GM12873 (cell line): ENCODE measurements at regions not wholly inside any gene's neighbourhood (a gene's known extent, or its start where the extent isn't known, plus 50 kb on each side); places are given as distances from the start of the nearest gene placed in this dataset.
A peak's percentile ranks its signal among the peaks of the same experiment; 100 is the strongest.

Experiments used
- CTCF ChIP-seq: IDR thresholded peaks from 2 replicates; pipeline ENCODE4 v1.5.1; 2012; ENCODE audit warnings: low read depth, mild to moderate bottlenecking, moderate library complexity, low read length, control low read depth; ENCODE audit not compliant: insufficient read depth; ENCODE audit errors: missing control alignments

- no peak for TF ChIP-seq CTCF
Measured at GRCh38 chr9:113721856-113722255, 154.3 kb upstream of the ZNF618 start.

GRCh38 chr9:113724202-113724601 lies 151.9 kb upstream of the ZNF618 start:
- TF ChIP-seq CTCF, result no peak

DNA sequence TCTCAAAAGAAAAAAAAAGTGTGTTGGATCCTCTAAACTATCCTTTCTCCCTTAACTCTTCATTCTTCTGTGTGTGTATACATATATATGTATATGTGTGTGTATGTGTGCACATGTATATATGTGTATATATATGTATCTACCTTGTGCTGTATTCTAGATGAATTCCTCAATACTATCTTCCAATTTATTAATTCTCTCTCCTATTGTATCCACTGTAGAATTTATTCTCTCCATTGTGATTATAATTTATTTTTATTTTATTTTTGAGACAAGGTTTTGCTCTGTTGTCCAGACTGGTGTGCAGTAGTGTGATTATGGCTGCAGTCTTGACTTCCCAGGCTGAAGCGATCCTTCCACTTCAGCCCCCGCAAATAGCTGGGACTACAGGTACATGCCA lies 147.1 kb upstream of the ZNF618 start:
- TF ChIP-seq CTCF, result no peak

DNA sequence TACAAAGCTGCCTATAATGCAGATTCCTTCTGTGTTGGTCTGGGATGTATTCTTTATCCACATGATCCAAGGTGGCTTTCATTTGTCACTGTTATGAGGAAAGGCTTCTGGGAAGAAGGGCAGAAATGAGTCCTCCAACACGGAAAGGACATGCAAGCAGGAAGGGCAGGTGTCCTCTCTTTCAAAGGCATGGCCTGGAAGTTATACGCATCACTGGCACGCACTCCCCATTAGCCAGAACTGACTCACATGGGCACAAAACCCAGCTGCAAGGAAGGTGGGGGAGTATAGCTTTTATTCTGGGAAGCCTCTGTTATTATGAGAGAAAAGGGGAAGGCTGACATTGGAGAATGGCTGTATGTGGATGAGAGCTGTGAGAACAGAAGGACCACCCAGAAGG lies 141.3 kb upstream of the ZNF618 start:
- no peak for TF ChIP-seq CTCF

DNA sequence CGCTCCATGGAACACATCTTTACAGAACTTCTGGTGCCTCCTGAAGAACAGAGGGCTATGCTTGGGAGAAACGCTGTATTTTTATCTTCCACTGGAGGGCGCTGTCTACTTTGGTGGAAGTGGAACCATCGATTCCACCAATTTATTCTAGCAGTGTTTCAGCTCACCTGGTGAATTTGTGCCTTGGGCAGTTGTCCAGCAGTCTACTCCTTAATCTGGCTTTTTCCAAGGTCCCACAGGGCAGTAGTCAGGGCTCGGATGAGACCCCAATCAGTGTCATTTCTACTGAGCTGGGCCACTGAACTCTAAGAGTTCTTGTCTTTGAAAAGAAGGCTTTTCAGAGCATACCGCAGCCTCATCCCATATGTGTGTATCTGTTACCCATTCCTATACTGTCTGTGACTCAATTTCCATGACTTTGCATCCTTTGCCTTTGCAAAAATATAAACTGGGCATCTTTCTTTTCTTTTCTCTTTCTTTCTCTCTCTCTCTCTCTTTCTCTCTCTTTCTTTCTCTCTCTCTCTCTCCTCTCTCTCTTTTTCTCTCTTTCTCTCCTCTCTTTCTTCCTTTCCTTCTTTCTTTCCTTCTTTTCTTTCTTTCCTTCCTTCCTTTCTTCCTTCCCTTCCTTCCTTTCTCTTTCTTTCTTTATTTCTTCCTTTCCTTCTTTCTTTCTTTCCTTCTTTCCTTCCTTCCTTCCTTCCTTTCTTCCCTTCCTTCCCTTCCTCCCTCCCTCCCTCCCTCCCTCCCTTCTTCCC lies 138.4 kb upstream of the ZNF618 start:
- TF ChIP-seq CTCF, result peak; percentile 79

- no peak for TF ChIP-seq CTCF
Measured at GRCh38 chr9:113738496-113738892, 137.6 kb upstream of the ZNF618 start.

GRCh38 chr9:113738893-113739604 lies 137.1 kb upstream of the ZNF618 start:
- TF ChIP-seq CTCF, result no peak
